CD4-positive, alpha-beta T cell (primary cell): ENCODE measurements at regions not wholly inside any gene's neighbourhood (a gene's known extent, or its start where the extent isn't known, plus 50 kb on each side); places are given as distances from the start of the nearest gene placed in this dataset.

Experiments used
- ATAC-seq: fragments of 200-7000 bp; cut with Tn5 transposase; one replicate; pipeline ENCODE4 v1.10.0; 2022; ENCODE audit warnings: mild to moderate bottlenecking; ENCODE audit not compliant: poor library complexity
- CTCF ChIA-PET: fragments of 350-600 bp; sonication (Branson Sonifier 250); formaldehyde crosslinking; loops from one replicate; lab custom pipeline; 2021; ENCODE audit warnings: antibody characterized with exemption, inconsistent platforms; lab: Charles Lee
- POLR2A ChIA-PET: fragments of 350-600 bp; sonication (Branson Sonifier 250); formaldehyde crosslinking; loops from one replicate; lab custom pipeline; 2021; ENCODE audit warnings: antibody characterized with exemption, inconsistent platforms; lab: Charles Lee
- DNase-seq, 14 experiments: peaks; one replicate each; pipeline ENCODE4 v3.0.0-alpha.2; 2013 to 2020; ENCODE audit warnings: mixed read lengths in 2 of 14
- H3K27ac ChIP-seq, 2 donors: one replicate each; pipeline versions ENCODE4 v1.5.1 to v1.7.0; 2013; ENCODE audit warnings: low read length in 2 of 2, low read depth in 1 of 2, mild to moderate bottlenecking in 1 of 2
- H3K27me3 ChIP-seq, 2 experiments: 1 replicate in 1 of 2; 2 replicates in 1 of 2; pipeline versions ENCODE4 v1.6.1 to v1.7.0; 2013; ENCODE audit warnings: low read length in 2 of 2, control low read depth in 1 of 2, mild to moderate bottlenecking in 1 of 2, moderate library complexity in 1 of 2; ENCODE audit not compliant: insufficient read depth in 2 of 2, control insufficient read depth in 1 of 2
- H3K36me3 ChIP-seq: one replicate; pipeline ENCODE4 v1.6.1; 2013; ENCODE audit warnings: low read length, control low read depth; ENCODE audit not compliant: insufficient read depth
- H3K4me1 ChIP-seq: one replicate; pipeline ENCODE4 v1.6.1; 2013; ENCODE audit warnings: low read length, control low read depth; ENCODE audit not compliant: insufficient read depth
- H3K4me3 ChIP-seq: one replicate; pipeline ENCODE4 v1.5.1; 2013; ENCODE audit warnings: mild to moderate bottlenecking, low read length, moderate library complexity
- H3K9me3 ChIP-seq, 2 experiments: 1 replicate in 1 of 2; 2 replicates in 1 of 2; pipeline versions ENCODE4 v1.6.1 to v1.7.0; 2013; ENCODE audit warnings: low read length in 2 of 2, mild to moderate bottlenecking in 2 of 2, control low read depth in 1 of 2, moderate library complexity in 1 of 2; ENCODE audit not compliant: control insufficient read depth in 1 of 2, insufficient read depth in 1 of 2
- H3K27ac Mint-ChIP-seq: one replicate; pipeline ENCODE4 v1.8.0; 2020; ENCODE audit warnings: mixed read lengths
- H3K27me3 Mint-ChIP-seq: one replicate; pipeline ENCODE4 v1.8.0; 2021; ENCODE audit warnings: mixed read lengths
- H3K36me3 Mint-ChIP-seq: one replicate; pipeline ENCODE4 v1.8.0; 2021; ENCODE audit warnings: low read depth, mixed read lengths
- H3K4me1 Mint-ChIP-seq: one replicate; pipeline ENCODE4 v1.8.0; 2021; ENCODE audit warnings: low read depth, mixed read lengths
- H3K4me3 Mint-ChIP-seq: one replicate; pipeline ENCODE4 v1.8.0; 2020; ENCODE audit warnings: mild to moderate bottlenecking, mixed read lengths
- H3K9me3 Mint-ChIP-seq: one replicate; pipeline ENCODE4 v1.8.0; 2020; ENCODE audit warnings: mixed read lengths
- intact Hi-C, 2 experiments: fragments of 100-400 bp; cut with DNase I in 1 of 2; cut with micrococcal nuclease in 1 of 2; formaldehyde crosslinking; loops; one replicate each; pipeline versions ENCODE4 v1.15.1 to v1.9.0; 2023 to 2025; cut with DNase I, micrococcal nuclease
- TF ChIP-seq, protein P1 (sequence below): fragments of 200-600 bp; IDR thresholded peaks from one replicate; pipeline ENCODE4 v1.8.0; 2022; ENCODE audit warnings: antibody characterized with exemption, mild to moderate bottlenecking

DNA sequence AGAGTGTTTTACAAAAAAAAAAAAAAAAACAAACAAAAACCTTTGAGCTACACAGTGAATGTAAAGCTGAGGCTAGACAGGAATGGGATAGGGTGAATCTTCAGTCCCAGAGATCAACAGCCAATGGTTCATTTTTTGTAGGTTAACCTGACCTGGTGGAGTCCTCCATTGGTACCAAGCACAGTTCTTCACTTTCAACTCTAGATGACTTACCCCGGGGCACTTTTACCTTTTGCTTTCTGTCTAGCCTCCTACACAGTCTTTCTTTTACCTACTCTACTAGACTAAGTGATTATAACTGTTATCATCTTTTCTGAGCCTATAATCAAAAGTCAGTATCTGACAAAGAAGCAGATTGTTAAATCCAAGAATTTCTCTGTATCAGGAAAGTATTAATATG, 50.9 kb downstream of the ANXA2R start:
- intact Hi-C loops, result loop anchor here in 1 of 2 experiments (2.0 kb wide), 1 partner anchor 72 kb away; no protein-coding TSS in a partner anchor

GRCh38 chr5:42988568-42988967, 51.6 kb downstream of the ANXA2R start:
- CTCF ChIA-PET, result interaction anchor here (0.6 to 9.8 kb wide), 7 partner anchors 20 to 85 kb away, joined by 3 to 87 read pairs (median 6); no protein-coding TSS in a partner anchor
- Mint-ChIP-seq H3K27me3 (peaks cover 6% of the 10 kb centered on the region), H3K4me3 (peak overlapping the region; percentile 76), H3K4me1 (peaks cover 71% of the 10 kb centered on the region), H3K9me3 (no peaks in the 10 kb centered on the region), H3K27ac (peak overlapping the region; percentile 99), H3K36me3 (peaks cover 88% of the 10 kb centered on the region)
- H3K4me3 ChIP-seq, result peak overlapping the region; percentile 80
- no peaks in the 10 kb centered on the region for H3K9me3 ChIP-seq
- ATAC-seq, result no peak
- POLR2A ChIA-PET, result interaction anchor here (0.9 to 11.6 kb wide), 8 partner anchors 17 to 132 kb away, joined by 3 to 1251 read pairs (median 438); partner anchors contain the start of gene ANXA2R
- H3K27me3 ChIP-seq, result no peaks in the 10 kb centered on the region
- TF ChIP-seq, protein P1, sequence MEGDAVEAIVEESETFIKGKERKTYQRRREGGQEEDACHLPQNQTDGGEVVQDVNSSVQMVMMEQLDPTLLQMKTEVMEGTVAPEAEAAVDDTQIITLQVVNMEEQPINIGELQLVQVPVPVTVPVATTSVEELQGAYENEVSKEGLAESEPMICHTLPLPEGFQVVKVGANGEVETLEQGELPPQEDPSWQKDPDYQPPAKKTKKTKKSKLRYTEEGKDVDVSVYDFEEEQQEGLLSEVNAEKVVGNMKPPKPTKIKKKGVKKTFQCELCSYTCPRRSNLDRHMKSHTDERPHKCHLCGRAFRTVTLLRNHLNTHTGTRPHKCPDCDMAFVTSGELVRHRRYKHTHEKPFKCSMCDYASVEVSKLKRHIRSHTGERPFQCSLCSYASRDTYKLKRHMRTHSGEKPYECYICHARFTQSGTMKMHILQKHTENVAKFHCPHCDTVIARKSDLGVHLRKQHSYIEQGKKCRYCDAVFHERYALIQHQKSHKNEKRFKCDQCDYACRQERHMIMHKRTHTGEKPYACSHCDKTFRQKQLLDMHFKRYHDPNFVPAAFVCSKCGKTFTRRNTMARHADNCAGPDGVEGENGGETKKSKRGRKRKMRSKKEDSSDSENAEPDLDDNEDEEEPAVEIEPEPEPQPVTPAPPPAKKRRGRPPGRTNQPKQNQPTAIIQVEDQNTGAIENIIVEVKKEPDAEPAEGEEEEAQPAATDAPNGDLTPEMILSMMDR, result no peak
- peaks cover 56% of the 10 kb centered on the region for H3K4me1 ChIP-seq
- DNase-seq, result no peak
- intact Hi-C loops, result loop anchor here in 1 of 2 experiments (2.0 kb wide), 1 partner anchor 72 kb away; no protein-coding TSS in a partner anchor
- H3K27ac ChIP-seq, result peak overlapping the region in 1 of 2 donors; percentile 93
- peaks cover 14% of the 10 kb centered on the region for H3K36me3 ChIP-seq

More for the DNA sequence above, 50.9 kb downstream of the ANXA2R start:
- Mint-ChIP-seq H3K36me3 (peaks cover 91% of the 10 kb centered on the region), H3K27me3 (peaks cover 9% of the 10 kb centered on the region), H3K27ac (peak overlapping the region; percentile 99), H3K4me3 (peak overlapping the region; percentile 76), H3K9me3 (no peaks in the 10 kb centered on the region), H3K4me1 (peaks cover 76% of the 10 kb centered on the region)
- TF ChIP-seq, protein P1, result no peak
- peak overlapping the region in 1 of 2 donors; percentile 93 for H3K27ac ChIP-seq
- peak in 3 of 14 experiments; percentile 47 to 57 (median 50) for DNase-seq
- POLR2A ChIA-PET, result interaction anchor here (0.9 to 11.6 kb wide), 8 partner anchors 18 to 131 kb away, joined by 3 to 1251 read pairs (median 438); partner anchors contain the start of gene ANXA2R
- H3K27me3 ChIP-seq, result no peaks in the 10 kb centered on the region
- peaks cover 59% of the 10 kb centered on the region for H3K4me1 ChIP-seq
- peak overlapping the region; percentile 80 for H3K4me3 ChIP-seq
- no peaks in the 10 kb centered on the region for H3K9me3 ChIP-seq
- peaks cover 11% of the 10 kb centered on the region for H3K36me3 ChIP-seq
- CTCF ChIA-PET, result interaction anchor here (0.7 to 9.8 kb wide), 8 partner anchors 20 to 85 kb away, joined by 3 to 87 read pairs (median 4); no protein-coding TSS in a partner anchor
- no peak for ATAC-seq

- no peaks in the 10 kb centered on the region for H3K27me3 Mint-ChIP-seq
- no peak for ATAC-seq
- no peaks in the 10 kb centered on the region for H3K27me3 ChIP-seq
- peaks cover 71% of the 10 kb centered on the region for H3K36me3 Mint-ChIP-seq
- H3K4me1 Mint-ChIP-seq, result peaks cover 62% of the 10 kb centered on the region
- no peak for DNase-seq
- H3K27ac ChIP-seq, result no peak overlapping the region
- POLR2A ChIA-PET, result interaction anchor here (0.6 to 0.9 kb wide), 3 partner anchors 33 to 136 kb away, joined by 3 to 4 read pairs (median 4); no protein-coding TSS in a partner anchor
- TF ChIP-seq, protein P1, result no peak
- peaks cover 35% of the 10 kb centered on the region for H3K4me1 ChIP-seq
- no peak overlapping the region for H3K4me3 ChIP-seq
- no peaks in the 10 kb centered on the region for H3K9me3 ChIP-seq
- no peaks in the 10 kb centered on the region for H3K9me3 Mint-ChIP-seq
- CTCF ChIA-PET, result no interaction called here
- H3K36me3 ChIP-seq, result peaks cover 25% of the 10 kb centered on the region
- intact Hi-C loops, result no loop called here
- H3K27ac Mint-ChIP-seq, result no peak overlapping the region
- no peak overlapping the region for H3K4me3 Mint-ChIP-seq
These were observed 54.7 kb downstream of the ANXA2R start for GRCh38 chr5:42985129-42986037.
